ENCODE measurements at regions not wholly inside any gene's neighbourhood (a gene's known extent, or its start where the extent isn't known, plus 50 kb on each side); places are given as distances from the start of the nearest gene placed in this dataset.
"Not testable (repeated sequence)": the region's sequence is repeated elsewhere in the genome, so short reads cannot be mapped to it uniquely, and the experiment has no call there.

GRCh38 chr10:84944187-84944586, 615.8 kb downstream of the CCSER2 start:
- Mint-ChIP-seq H3K27ac (no peak overlapping the region), H3K4me3 (no peak overlapping the region), H3K4me1 (ENCODE audit: low read depth) (no peaks in the 10 kb centered on the region), H3K27me3 (ENCODE audit: low read depth) (no peaks in the 10 kb centered on the region), H3K36me3 (ENCODE audit: low read depth) (no peaks in the 10 kb centered on the region), H3K9me3 (no peaks in the 10 kb centered on the region)
- CTCF ChIA-PET: no interaction called here
- intact Hi-C loops (cut with micrococcal nuclease): no loop called here
- no peak for DNase-seq

GRCh38 chr10:84945791-84946190, 617.4 kb downstream of the CCSER2 start:
- Mint-ChIP-seq H3K27me3 (ENCODE audit: low read depth) (no peaks in the 10 kb centered on the region), H3K4me3 (no peak overlapping the region), H3K27ac (no peak overlapping the region), H3K4me1 (ENCODE audit: low read depth) (no peaks in the 10 kb centered on the region), H3K36me3 (ENCODE audit: low read depth) (no peaks in the 10 kb centered on the region), H3K9me3 (no peaks in the 10 kb centered on the region)
- CTCF ChIA-PET: no interaction called here
- intact Hi-C loops (cut with micrococcal nuclease): no loop called here
- no peak for DNase-seq

GRCh38 chr10:84946904-84947303, 618.5 kb downstream of the CCSER2 start:
- no peaks in the 10 kb centered on the region for H3K4me1 Mint-ChIP-seq (ENCODE audit: low read depth)
- no peak overlapping the region for H3K27ac Mint-ChIP-seq
- intact Hi-C loops (cut with micrococcal nuclease): no loop called here
- no peaks in the 10 kb centered on the region for H3K36me3 Mint-ChIP-seq (ENCODE audit: low read depth)
- H3K27me3 Mint-ChIP-seq (ENCODE audit: low read depth): no peaks in the 10 kb centered on the region
- no peak overlapping the region for H3K4me3 Mint-ChIP-seq
- CTCF ChIA-PET: no interaction called here
- no peak for DNase-seq
- H3K9me3 Mint-ChIP-seq: no peaks in the 10 kb centered on the region

- no peak for DNase-seq
- Mint-ChIP-seq H3K4me1 (ENCODE audit: low read depth) (no peaks in the 10 kb centered on the region), H3K4me3 (no peak overlapping the region), H3K27me3 (ENCODE audit: low read depth) (no peaks in the 10 kb centered on the region), H3K27ac (no peak overlapping the region), H3K9me3 (peaks cover 3% of the 10 kb centered on the region), H3K36me3 (ENCODE audit: low read depth) (no peaks in the 10 kb centered on the region)
- CTCF ChIA-PET: no interaction called here
- intact Hi-C loops (cut with micrococcal nuclease): no loop called here
Measured at GRCh38 chr10:84948644-84949043, 620.3 kb downstream of the CCSER2 start.

- DNase-seq: no peak
- Mint-ChIP-seq H3K36me3 (ENCODE audit: low read depth) (no peaks in the 10 kb centered on the region), H3K4me3 (no peak overlapping the region), H3K27me3 (ENCODE audit: low read depth) (no peaks in the 10 kb centered on the region), H3K9me3 (peaks cover 3% of the 10 kb centered on the region), H3K4me1 (ENCODE audit: low read depth) (no peaks in the 10 kb centered on the region), H3K27ac (no peak overlapping the region)
- intact Hi-C loops (cut with micrococcal nuclease): no loop called here
- CTCF ChIA-PET: no interaction called here
Measured at GRCh38 chr10:84951616-84952015, 623.2 kb downstream of the CCSER2 start.

GRCh38 chr10:84957427-84957826, 629.0 kb downstream of the CCSER2 start:
- DNase-seq: no peak
- no peak overlapping the region for H3K27ac Mint-ChIP-seq
- H3K4me1 Mint-ChIP-seq (ENCODE audit: low read depth): no peaks in the 10 kb centered on the region
- no peak overlapping the region for H3K4me3 Mint-ChIP-seq
- CTCF ChIA-PET: no interaction called here
- H3K27me3 Mint-ChIP-seq (ENCODE audit: low read depth): no peaks in the 10 kb centered on the region
- H3K9me3 Mint-ChIP-seq: peaks cover 1% of the 10 kb centered on the region
- no peaks in the 10 kb centered on the region for H3K36me3 Mint-ChIP-seq (ENCODE audit: low read depth)
- intact Hi-C loops (cut with micrococcal nuclease): no loop called here

- no peak overlapping the region for H3K27ac Mint-ChIP-seq
- H3K4me3 Mint-ChIP-seq: no peak overlapping the region
- CTCF ChIA-PET: no interaction called here
- DNase-seq: no peak
- peaks cover 1% of the 10 kb centered on the region for H3K9me3 Mint-ChIP-seq
- intact Hi-C loops (cut with micrococcal nuclease): no loop called here
- no peaks in the 10 kb centered on the region for H3K36me3 Mint-ChIP-seq (ENCODE audit: low read depth)
- no peaks in the 10 kb centered on the region for H3K4me1 Mint-ChIP-seq (ENCODE audit: low read depth)
- H3K27me3 Mint-ChIP-seq (ENCODE audit: low read depth): no peaks in the 10 kb centered on the region
Measured at GRCh38 chr10:84965468-84965867, 637.1 kb downstream of the CCSER2 start.

GRCh38 chr10:84966708-84967441, 638.5 kb downstream of the CCSER2 start:
- CTCF ChIA-PET: interaction anchor here (0.7 kb wide), 1 partner anchor 701 kb away, joined by 3 read pairs; no protein-coding TSS in a partner anchor
- no peak for DNase-seq
- H3K27ac Mint-ChIP-seq: no peak overlapping the region
- H3K4me3 Mint-ChIP-seq: no peak overlapping the region
- H3K27me3 Mint-ChIP-seq (ENCODE audit: low read depth): no peaks in the 10 kb centered on the region
- H3K4me1 Mint-ChIP-seq (ENCODE audit: low read depth): no peaks in the 10 kb centered on the region
- no peaks in the 10 kb centered on the region for H3K9me3 Mint-ChIP-seq
- no peaks in the 10 kb centered on the region for H3K36me3 Mint-ChIP-seq (ENCODE audit: low read depth)
- intact Hi-C loops (cut with micrococcal nuclease): no loop called here

- CTCF ChIA-PET: interaction anchor here (0.7 kb wide), 1 partner anchor 11 kb away, joined by 4 read pairs; no protein-coding TSS in a partner anchor
- H3K36me3 Mint-ChIP-seq (ENCODE audit: low read depth); H3K4me1 Mint-ChIP-seq (ENCODE audit: low read depth); H3K27me3 Mint-ChIP-seq (ENCODE audit: low read depth); H3K27ac Mint-ChIP-seq; H3K9me3 Mint-ChIP-seq; H3K4me3 Mint-ChIP-seq; DNase-seq; intact Hi-C loops (cut with micrococcal nuclease): not testable (repeated sequence)
Measured at GRCh38 chr10:84969297-84969696, 640.9 kb downstream of the CCSER2 start.

GRCh38 chr10:84987039-84987438, 658.6 kb downstream of the CCSER2 start:
- no peaks in the 10 kb centered on the region for H3K36me3 Mint-ChIP-seq (ENCODE audit: low read depth)
- peaks cover 2% of the 10 kb centered on the region for H3K27me3 Mint-ChIP-seq (ENCODE audit: low read depth)
- CTCF ChIA-PET: no interaction called here
- no peaks in the 10 kb centered on the region for H3K4me1 Mint-ChIP-seq (ENCODE audit: low read depth)
- no peak overlapping the region for H3K27ac Mint-ChIP-seq
- no peaks in the 10 kb centered on the region for H3K9me3 Mint-ChIP-seq
- intact Hi-C loops (cut with micrococcal nuclease): no loop called here
- H3K4me3 Mint-ChIP-seq: no peak overlapping the region
- no peak for DNase-seq

GRCh38 chr10:84988011-84988410, 659.6 kb downstream of the CCSER2 start:
- H3K27ac Mint-ChIP-seq: no peak overlapping the region
- no peaks in the 10 kb centered on the region for H3K9me3 Mint-ChIP-seq
- no peak overlapping the region for H3K4me3 Mint-ChIP-seq
- H3K4me1 Mint-ChIP-seq (ENCODE audit: low read depth): no peaks in the 10 kb centered on the region
- intact Hi-C loops (cut with micrococcal nuclease): no loop called here
- no peaks in the 10 kb centered on the region for H3K36me3 Mint-ChIP-seq (ENCODE audit: low read depth)
- peaks cover 2% of the 10 kb centered on the region for H3K27me3 Mint-ChIP-seq (ENCODE audit: low read depth)
- CTCF ChIA-PET: no interaction called here
- DNase-seq: no peak

- Mint-ChIP-seq H3K9me3 (no peaks in the 10 kb centered on the region), H3K36me3 (ENCODE audit: low read depth) (no peaks in the 10 kb centered on the region), H3K27ac (no peak overlapping the region), H3K4me3 (no peak overlapping the region), H3K4me1 (ENCODE audit: low read depth) (no peaks in the 10 kb centered on the region), H3K27me3 (ENCODE audit: low read depth) (no peaks in the 10 kb centered on the region)
- intact Hi-C loops (cut with micrococcal nuclease): no loop called here
- CTCF ChIA-PET: no interaction called here
- DNase-seq: no peak
Measured at GRCh38 chr10:84990713-84991112, 662.3 kb downstream of the CCSER2 start.

GRCh38 chr10:84991301-84991700, 662.9 kb downstream of the CCSER2 start:
- Mint-ChIP-seq H3K4me1 (ENCODE audit: low read depth) (no peaks in the 10 kb centered on the region), H3K9me3 (no peaks in the 10 kb centered on the region), H3K27ac (no peak overlapping the region), H3K36me3 (ENCODE audit: low read depth) (no peaks in the 10 kb centered on the region), H3K4me3 (no peak overlapping the region), H3K27me3 (ENCODE audit: low read depth) (no peaks in the 10 kb centered on the region)
- CTCF ChIA-PET: no interaction called here
- intact Hi-C loops (cut with micrococcal nuclease): no loop called here
- DNase-seq: no peak
